OCI-LY1 (cell line): ENCODE measurements at regions not wholly inside any gene's neighbourhood (a gene's known extent, or its start where the extent isn't known, plus 50 kb on each side); places are given as distances from the start of the nearest gene placed in this dataset.

Source experiments
- CTCF ChIP-seq: fragments of 200-600 bp; sonication (generic), shearing (Covaris generic); IDR thresholded peaks from 2 replicates; pipeline ENCODE4 v1.5.1; 2017; ENCODE audit warnings: mild to moderate bottlenecking, antibody characterized with exemption, low read length, moderate library complexity, mixed read lengths
- EZH2 ChIP-seq: fragments of 200-600 bp; sonication (generic), shearing (Covaris generic); IDR thresholded peaks from 2 replicates; pipeline ENCODE4 v1.8.0; 2017; ENCODE audit warnings: borderline replicate concordance, mixed run types, mild to moderate bottlenecking, antibody characterized with exemption, low read length, moderate library complexity, mixed read lengths

DNA sequence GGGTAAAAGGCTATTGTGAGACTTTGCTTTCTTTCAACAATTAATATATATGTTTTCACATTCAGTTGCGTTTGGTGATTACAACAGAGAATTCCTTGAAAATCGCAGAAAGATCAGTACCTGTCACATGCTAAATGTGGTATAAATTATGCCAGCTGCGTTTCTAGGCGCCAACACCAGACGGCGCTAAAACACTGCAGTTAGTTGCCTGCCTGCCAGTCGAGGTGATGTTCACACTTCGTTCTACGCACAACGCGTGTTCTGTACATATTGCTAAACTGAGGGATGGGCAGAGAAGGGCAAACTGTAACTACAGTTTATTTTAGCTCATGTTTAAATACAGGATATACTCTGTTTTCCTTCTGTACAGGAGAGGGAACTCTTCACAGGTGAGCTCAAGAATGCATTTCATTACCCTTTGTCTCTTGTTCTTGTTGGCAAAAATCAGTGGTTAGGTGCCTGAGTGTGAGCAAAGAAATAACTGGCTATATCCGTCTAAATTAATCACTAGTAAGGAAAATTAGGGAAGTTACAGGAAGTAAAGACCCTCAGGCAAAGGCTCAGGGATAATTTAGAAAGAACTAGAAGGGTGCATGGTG is 100.1 kb upstream of the RGS17 start:
- TF ChIP-seq CTCF (peak; percentile 95), EZH2 (no peak)
